Activated CD4-positive, alpha-beta memory T cell treated with anti-CD3 and anti-CD28 coated beads, Interleukin-2, amount 10 ng/mL, durations not matched to agents 7 days and 5 days (primary cell): ENCODE measurements at regions not wholly inside any gene's neighbourhood (a gene's known extent, or its start where the extent isn't known, plus 50 kb on each side); places are given as distances from the start of the nearest gene placed in this dataset.
"Not testable (repeated sequence)": the region's sequence is repeated elsewhere in the genome, so short reads cannot be mapped to it uniquely, and the experiment has no call there.

Experiments
- CTCF ChIA-PET: fragments of 350-600 bp; sonication (Branson Sonifier 250); formaldehyde crosslinking; loops from one replicate; lab custom pipeline; 2021; ENCODE audit warnings: antibody characterized with exemption, inconsistent platforms; lab: Charles Lee
- POLR2A ChIA-PET: fragments of 350-600 bp; sonication (Branson Sonifier 250); formaldehyde crosslinking; loops from one replicate; lab custom pipeline; 2021; ENCODE audit warnings: antibody characterized with exemption; lab: Charles Lee
- DNase-seq: peaks from one replicate; pipeline ENCODE4 v3.0.0-alpha.2; 2020
- H3K27ac Mint-ChIP-seq: one replicate; pipeline ENCODE4 v1.8.0; 2021; ENCODE audit warnings: mild to moderate bottlenecking, mixed read lengths
- H3K27me3 Mint-ChIP-seq: one replicate; pipeline ENCODE4 v1.8.0; 2021; ENCODE audit warnings: mixed read lengths
- H3K36me3 Mint-ChIP-seq: one replicate; pipeline ENCODE4 v1.8.0; 2021; ENCODE audit warnings: low read depth, mixed read lengths
- H3K4me1 Mint-ChIP-seq: one replicate; pipeline ENCODE4 v1.8.0; 2021; ENCODE audit warnings: mixed read lengths
- H3K4me3 Mint-ChIP-seq: one replicate; pipeline ENCODE4 v1.8.0; 2021; ENCODE audit warnings: mild to moderate bottlenecking, mixed read lengths
- H3K9me3 Mint-ChIP-seq: one replicate; pipeline ENCODE4 v1.8.0; 2021; ENCODE audit warnings: mixed read lengths

DNA sequence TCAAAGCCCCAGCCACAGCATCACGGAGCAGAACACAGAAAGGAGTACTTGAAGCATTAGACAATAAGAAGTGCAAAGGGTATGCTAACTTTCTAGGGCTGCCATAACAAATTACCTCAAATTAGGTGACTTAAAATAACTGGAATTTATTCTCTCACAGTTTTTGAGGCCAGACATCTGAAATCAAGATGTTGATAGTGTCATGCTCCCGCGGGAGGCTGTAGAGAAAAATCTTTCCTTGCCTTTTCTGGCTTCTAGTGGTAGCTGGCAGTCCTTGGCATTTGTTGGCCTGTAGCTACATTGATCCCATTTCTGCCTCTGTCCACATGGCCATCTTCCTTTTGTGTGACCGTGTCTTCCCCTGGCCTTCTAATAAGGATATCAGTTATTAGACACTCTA is 51.9 kb upstream of the SPDL1 start:
- Mint-ChIP-seq H3K36me3 (no peaks in the 10 kb centered on the region), H3K9me3 (no peaks in the 10 kb centered on the region), H3K27ac (no peak overlapping the region), H3K4me1 (no peaks in the 10 kb centered on the region), H3K27me3 (peaks cover 24% of the 10 kb centered on the region), H3K4me3 (no peak overlapping the region)
- CTCF ChIA-PET: no interaction called here
- no peak for DNase-seq
- POLR2A ChIA-PET: no interaction called here

DNA sequence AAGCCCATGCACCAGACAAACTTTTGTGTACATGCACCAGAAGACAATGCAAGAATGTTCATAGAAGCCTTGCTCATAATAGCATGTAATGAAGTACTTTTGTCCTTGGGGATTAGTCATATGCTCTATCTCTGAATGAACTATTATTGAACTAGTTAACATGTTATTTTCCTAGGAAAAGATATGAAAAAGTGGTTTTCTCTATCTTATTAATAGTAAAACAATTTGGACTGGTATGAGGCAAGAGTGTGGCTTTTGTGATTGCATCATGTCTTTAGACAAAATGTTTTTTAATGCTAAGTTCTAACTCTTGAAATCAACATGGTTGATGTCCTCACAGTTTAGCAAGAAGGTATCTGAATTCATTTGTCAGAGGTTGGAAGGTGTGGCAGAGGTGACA is 55.7 kb upstream of the SPDL1 start:
- H3K27me3 Mint-ChIP-seq: peaks cover 30% of the 10 kb centered on the region
- CTCF ChIA-PET: no interaction called here
- H3K4me1 Mint-ChIP-seq: no peaks in the 10 kb centered on the region

DNA sequence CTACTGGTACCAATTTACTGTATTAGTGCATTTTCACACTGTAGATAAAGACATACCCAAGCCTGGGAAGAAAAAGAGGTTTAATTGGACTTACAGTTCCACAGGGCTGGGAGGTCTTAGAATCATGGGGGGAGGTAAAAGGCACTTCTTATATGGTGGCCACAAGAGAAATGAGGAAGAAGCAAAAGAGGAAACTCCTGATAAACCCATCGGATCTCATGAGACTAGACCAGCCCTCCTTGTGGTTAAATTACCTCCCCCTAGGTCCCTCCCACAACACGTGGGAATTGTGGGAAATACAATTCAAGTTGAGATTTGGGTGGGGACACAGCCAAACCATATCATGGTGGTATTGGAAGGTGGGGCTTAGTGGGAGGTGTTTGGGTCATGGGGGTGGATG is 56.5 kb upstream of the SPDL1 start:
- ChIA-PET CTCF (no interaction called here), POLR2A (no interaction called here)
- Mint-ChIP-seq H3K9me3 (no peaks in the 10 kb centered on the region), H3K27ac (no peak overlapping the region), H3K4me1 (no peaks in the 10 kb centered on the region), H3K36me3 (no peaks in the 10 kb centered on the region), H3K27me3 (peaks cover 30% of the 10 kb centered on the region), H3K4me3 (no peak overlapping the region)
- no peak for DNase-seq

More for the DNA sequence above, 55.7 kb upstream of the SPDL1 start:
- no peak for DNase-seq
- POLR2A ChIA-PET: no interaction called here
- Mint-ChIP-seq H3K9me3 (no peaks in the 10 kb centered on the region), H3K36me3 (no peaks in the 10 kb centered on the region), H3K4me3 (no peak overlapping the region), H3K27ac (no peak overlapping the region)

DNA sequence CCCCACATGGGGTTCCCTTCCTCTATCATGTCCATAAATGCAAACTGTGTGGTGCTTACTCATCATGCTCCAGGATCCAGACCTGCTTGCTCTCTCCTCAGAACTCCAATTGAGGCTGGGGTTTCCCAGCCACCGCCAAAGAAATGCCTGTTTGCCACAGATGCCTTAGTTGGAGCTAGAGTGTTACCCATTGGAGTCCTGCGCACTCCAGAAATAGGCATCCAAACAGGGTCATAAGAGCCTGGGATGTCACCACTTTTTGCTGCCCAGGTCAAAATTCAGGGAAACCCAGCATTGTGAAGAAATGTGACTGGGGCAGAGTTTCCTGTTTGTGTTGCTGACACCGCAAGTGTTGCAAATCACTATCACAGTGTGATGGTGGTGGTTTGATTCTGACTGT is 60.7 kb upstream of the SPDL1 start:
- no peak for DNase-seq
- no peaks in the 10 kb centered on the region for H3K4me1 Mint-ChIP-seq
- H3K9me3 Mint-ChIP-seq: peaks cover 2% of the 10 kb centered on the region
- peaks cover 22% of the 10 kb centered on the region for H3K27me3 Mint-ChIP-seq
- no peak overlapping the region for H3K4me3 Mint-ChIP-seq
- POLR2A ChIA-PET: no interaction called here
- no peak overlapping the region for H3K27ac Mint-ChIP-seq
- CTCF ChIA-PET: no interaction called here
- H3K36me3 Mint-ChIP-seq: no peaks in the 10 kb centered on the region

DNA sequence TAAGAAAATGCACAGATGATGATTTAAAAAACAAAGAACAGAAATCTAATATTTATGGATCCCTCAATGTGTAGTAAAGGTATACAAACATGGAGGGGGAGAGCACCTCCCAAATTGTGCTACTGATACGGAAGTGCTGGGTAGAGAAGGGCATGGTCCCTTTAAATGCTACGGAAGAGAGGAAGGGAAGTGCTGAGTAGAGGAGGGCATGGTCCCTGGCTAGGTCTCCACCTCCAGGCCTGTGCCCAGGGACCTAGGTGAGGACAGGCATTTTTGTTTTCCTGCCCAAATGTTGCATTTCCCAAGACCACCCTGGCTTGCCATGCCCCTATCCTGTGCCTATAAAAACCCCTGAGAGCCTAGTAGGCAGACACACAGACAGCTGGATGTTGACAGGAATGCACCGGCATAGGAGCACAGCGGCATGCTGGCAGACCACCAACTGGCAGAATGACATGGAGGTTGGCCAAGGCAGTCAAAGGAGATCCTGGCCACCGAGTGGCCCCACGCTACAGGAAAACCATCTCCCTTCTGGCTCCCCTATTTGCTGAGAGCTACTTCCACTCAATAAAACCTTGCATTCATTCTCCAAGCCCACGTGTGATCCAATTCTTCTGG is 62.1 kb upstream of the SPDL1 start:
- ChIA-PET CTCF (no interaction called here), POLR2A (no interaction called here)
- no peaks in the 10 kb centered on the region for H3K4me1 Mint-ChIP-seq
- H3K4me3 Mint-ChIP-seq: no peak overlapping the region
- H3K36me3 Mint-ChIP-seq: no peaks in the 10 kb centered on the region
- DNase-seq: no peak
- H3K27me3 Mint-ChIP-seq: peaks cover 15% of the 10 kb centered on the region
- no peak overlapping the region for H3K27ac Mint-ChIP-seq
- H3K9me3 Mint-ChIP-seq: peaks cover 2% of the 10 kb centered on the region

DNA sequence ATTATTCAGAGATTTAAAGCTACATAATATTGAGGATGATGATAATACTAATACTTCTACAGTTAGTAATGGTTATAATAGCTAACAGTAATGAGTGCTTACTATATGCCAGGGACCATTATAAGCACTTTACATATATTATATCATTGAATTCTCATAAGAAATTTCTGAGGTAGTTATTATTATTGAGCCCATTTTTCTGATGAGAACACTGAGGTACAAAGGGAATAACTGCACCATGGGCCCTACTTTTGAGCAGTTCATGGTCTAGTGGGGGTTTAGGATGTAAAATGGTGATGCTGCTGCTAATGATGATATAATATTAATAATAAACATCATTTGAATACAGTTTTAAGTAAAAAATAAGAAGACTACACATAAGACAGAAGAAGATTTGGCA is 64.2 kb upstream of the SPDL1 start:
- peaks cover 2% of the 10 kb centered on the region for H3K9me3 Mint-ChIP-seq
- no peak overlapping the region for H3K27ac Mint-ChIP-seq
- peaks cover 10% of the 10 kb centered on the region for H3K27me3 Mint-ChIP-seq
- CTCF ChIA-PET: no interaction called here
- H3K4me1 Mint-ChIP-seq: no peaks in the 10 kb centered on the region
- no peaks in the 10 kb centered on the region for H3K36me3 Mint-ChIP-seq
- no peak overlapping the region for H3K4me3 Mint-ChIP-seq
- POLR2A ChIA-PET: no interaction called here
- no peak for DNase-seq

DNA sequence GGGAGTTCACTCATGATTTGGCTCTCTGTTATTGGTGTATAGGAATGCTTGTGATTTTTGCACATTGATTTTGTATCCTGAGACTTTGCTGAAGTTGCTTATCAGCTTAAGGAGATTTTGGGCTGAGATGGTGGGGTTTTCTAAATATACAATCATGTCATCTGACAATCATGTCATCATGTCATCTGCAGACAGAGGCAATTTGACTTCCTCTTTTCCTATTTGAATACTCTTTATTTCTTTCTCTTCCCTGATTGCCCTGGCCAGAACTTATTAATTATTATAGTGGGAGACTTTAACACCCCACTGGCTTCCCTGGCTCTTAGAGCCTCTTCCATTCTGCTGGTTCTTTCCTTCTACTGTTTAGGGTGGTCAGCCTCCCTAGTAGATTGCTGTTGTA is 64.8 kb upstream of the SPDL1 start:
- H3K36me3 Mint-ChIP-seq, H3K9me3 Mint-ChIP-seq, DNase-seq, H3K27me3 Mint-ChIP-seq, H3K4me3 Mint-ChIP-seq, POLR2A ChIA-PET, CTCF ChIA-PET, H3K4me1 Mint-ChIP-seq, H3K27ac Mint-ChIP-seq: not testable (repeated sequence)

DNA sequence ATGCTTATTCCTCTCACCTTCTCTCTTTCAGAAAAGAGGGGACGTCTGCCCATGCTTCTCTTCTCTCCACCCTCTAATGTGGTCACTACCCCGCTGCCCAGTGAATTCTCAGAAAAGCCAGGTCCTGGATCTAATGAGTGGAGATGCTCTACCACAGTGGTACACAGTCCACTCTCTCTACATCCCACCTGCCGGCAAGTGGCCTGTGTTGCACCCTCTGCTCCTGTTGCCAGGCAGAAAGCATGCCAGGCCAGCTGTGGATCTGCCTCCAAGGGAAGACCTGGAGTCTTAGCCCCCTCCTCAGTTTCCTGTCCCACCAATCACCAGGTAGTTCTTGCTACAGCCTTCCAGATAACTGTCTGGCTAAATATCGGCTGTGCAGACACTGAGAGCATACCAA is 71.2 kb upstream of the SPDL1 start:
- Mint-ChIP-seq H3K27me3 (peaks cover 3% of the 10 kb centered on the region), H3K4me1 (no peaks in the 10 kb centered on the region), H3K27ac (no peak overlapping the region), H3K9me3 (no peaks in the 10 kb centered on the region), H3K36me3 (no peaks in the 10 kb centered on the region), H3K4me3 (no peak overlapping the region)
- CTCF ChIA-PET: no interaction called here
- POLR2A ChIA-PET: no interaction called here
- no peak for DNase-seq

DNA sequence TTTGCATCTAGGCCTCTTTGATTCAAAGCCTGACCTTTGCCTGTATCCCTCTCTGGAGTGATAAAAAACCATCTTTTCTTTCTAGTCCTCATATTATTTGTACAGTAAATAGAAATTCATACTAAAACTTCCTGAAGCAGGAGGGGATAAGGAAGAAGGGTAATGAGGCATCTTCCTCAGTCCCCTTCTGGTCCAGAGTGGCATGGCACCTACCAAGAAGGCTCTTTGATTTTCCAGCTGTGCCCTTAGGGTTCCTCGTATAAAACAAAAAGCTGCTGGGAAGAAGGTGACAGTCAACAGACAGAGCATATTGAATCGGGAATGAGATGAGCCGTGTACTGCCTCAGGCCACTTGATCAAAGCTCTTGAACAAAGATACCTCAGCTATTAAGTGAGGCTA is 71.9 kb upstream of the SPDL1 start:
- CTCF ChIA-PET: no interaction called here
- Mint-ChIP-seq H3K4me3 (no peak overlapping the region), H3K4me1 (no peaks in the 10 kb centered on the region), H3K27ac (no peak overlapping the region), H3K27me3 (no peaks in the 10 kb centered on the region), H3K36me3 (no peaks in the 10 kb centered on the region), H3K9me3 (no peaks in the 10 kb centered on the region)
- no peak for DNase-seq
- POLR2A ChIA-PET: no interaction called here

DNA sequence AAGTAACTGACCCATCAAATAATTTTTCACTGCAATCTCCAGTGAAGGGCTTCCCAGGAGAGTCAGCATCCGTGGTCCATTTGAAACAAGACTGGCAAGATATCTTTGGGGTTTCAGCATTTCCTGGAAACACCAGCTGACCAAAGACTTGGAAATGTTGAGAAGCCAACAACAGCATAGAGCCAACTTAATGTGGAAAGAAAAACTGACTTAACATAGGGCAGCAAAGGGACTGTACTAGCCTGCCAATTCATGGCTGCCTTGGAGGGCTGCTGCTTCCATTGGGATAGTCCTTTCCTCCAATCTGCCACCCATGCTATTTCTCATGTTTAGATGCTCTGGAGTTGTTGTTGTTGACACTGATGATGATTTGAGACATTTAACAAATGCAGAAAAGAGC is 76.5 kb upstream of the SPDL1 start:
- ChIA-PET POLR2A (no interaction called here), CTCF (no interaction called here)
- H3K4me3 Mint-ChIP-seq: no peak overlapping the region
- no peak for DNase-seq
- H3K27me3 Mint-ChIP-seq: peaks cover 18% of the 10 kb centered on the region
- H3K27ac Mint-ChIP-seq: no peak overlapping the region
- H3K36me3 Mint-ChIP-seq: no peaks in the 10 kb centered on the region
- H3K9me3 Mint-ChIP-seq: no peaks in the 10 kb centered on the region
- no peaks in the 10 kb centered on the region for H3K4me1 Mint-ChIP-seq

DNA sequence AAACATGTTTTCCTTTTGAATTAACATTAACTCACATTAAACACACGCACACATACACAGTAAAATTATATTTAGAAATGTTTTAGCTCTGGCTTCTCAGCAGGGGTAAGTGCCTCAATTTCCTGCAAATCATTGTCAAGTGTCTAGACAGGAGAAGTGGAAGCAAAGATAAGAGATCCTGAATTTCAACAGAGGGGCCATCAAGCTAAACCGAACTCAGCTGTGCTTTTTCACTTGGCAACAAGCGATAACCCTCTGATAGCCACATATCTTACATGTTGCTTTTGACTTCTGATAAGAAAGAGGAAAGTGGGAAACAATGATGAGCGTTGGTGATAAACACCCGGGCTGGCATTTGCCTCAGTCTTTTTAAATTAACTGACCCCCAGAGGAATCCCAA is 79.7 kb upstream of the SPDL1 start:
- Mint-ChIP-seq H3K27me3 (peaks cover 20% of the 10 kb centered on the region), H3K27ac (no peak overlapping the region), H3K9me3 (no peaks in the 10 kb centered on the region), H3K4me3 (no peak overlapping the region), H3K4me1 (no peaks in the 10 kb centered on the region), H3K36me3 (no peaks in the 10 kb centered on the region)
- ChIA-PET POLR2A (interaction anchor here (1.1 kb wide), 1 partner anchor 9 kb away, joined by 3 read pairs; no protein-coding TSS in a partner anchor), CTCF (no interaction called here)
- no peak for DNase-seq

DNA sequence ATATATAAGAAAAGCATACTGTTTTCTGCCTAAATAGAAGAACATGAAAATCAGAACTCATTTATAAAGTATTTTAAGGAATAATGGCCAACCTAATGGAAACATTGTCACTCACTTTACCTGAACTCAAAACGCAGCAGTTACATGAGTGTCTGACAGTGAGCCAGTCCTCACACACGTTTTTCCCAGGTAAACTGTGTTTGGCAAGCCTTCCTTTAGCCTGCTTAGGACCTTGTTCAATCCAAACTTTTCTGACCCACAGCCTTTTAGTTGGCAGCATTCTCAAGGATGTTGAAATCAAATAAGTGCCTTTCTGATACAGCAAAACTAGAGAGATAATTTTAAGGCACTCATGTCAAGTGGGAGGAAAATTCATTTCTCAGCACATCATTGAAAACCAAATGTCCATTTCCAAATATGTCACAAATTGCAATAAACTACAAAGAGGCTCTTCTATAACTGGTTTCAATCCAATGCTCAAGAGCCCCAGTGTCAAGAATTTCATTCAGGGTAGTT is 83.5 kb upstream of the SPDL1 start:
- H3K27me3 Mint-ChIP-seq: peaks cover 18% of the 10 kb centered on the region
- no peak for DNase-seq
- H3K4me3 Mint-ChIP-seq: no peak overlapping the region
- CTCF ChIA-PET: no interaction called here
- H3K4me1 Mint-ChIP-seq: no peaks in the 10 kb centered on the region
- POLR2A ChIA-PET: no interaction called here
- H3K27ac Mint-ChIP-seq: no peak overlapping the region
- no peaks in the 10 kb centered on the region for H3K9me3 Mint-ChIP-seq
- H3K36me3 Mint-ChIP-seq: no peaks in the 10 kb centered on the region

DNA sequence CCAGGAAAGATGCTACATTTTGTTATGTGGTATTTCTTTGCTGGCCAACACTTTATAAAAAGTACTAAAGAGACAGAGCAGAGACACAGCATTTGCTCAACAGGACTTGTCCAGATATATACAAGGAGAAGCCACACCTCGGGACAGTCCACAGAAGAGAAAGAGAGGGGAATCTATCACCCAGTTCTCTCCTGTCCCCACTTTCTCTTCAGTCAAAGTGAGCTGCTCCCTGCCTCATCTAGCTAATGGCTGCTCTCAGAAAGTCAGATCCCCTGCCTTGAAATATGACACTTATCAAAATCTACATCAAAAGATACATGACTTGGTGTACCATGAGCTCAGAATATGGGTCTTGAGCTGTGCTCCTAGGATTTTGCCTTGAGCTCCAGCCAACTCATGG is 86.7 kb upstream of the SPDL1 start:
- H3K9me3 Mint-ChIP-seq: no peaks in the 10 kb centered on the region
- no peak for DNase-seq
- POLR2A ChIA-PET: no interaction called here
- H3K4me1 Mint-ChIP-seq: no peaks in the 10 kb centered on the region
- H3K27me3 Mint-ChIP-seq: peaks cover 7% of the 10 kb centered on the region
- no peak overlapping the region for H3K4me3 Mint-ChIP-seq
- no peaks in the 10 kb centered on the region for H3K36me3 Mint-ChIP-seq
- CTCF ChIA-PET: no interaction called here
- H3K27ac Mint-ChIP-seq: no peak overlapping the region

DNA sequence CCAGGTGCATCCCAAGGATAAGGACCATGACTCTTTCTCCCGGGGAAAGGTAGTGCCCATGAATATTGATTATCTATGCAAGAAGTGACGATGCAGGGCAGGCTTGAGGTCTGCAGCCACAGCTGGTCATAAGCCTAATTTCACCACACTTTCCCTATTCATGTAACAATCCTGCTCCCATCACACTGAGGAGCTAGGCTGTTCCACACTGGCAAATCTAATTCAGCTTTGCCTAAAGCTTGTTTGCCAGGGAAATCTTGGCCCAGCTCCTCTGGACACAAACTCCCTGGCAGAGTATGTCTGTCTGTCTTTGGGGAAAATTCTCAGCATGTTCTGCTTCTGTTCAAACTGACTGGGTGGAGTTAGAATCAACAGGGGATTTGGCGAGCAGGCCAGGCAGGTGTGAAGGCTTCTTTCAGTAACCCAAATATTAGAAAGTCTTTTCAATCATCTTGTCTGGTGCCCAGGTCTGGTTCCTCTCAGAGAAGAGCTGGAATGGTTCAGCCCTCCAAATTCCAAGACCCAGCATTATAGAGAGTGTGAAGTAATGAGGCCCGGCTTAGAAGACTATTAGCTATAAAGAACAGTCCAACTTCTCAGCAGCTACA is 88.5 kb upstream of the SPDL1 start:
- no peaks in the 10 kb centered on the region for H3K4me1 Mint-ChIP-seq
- H3K27ac Mint-ChIP-seq: no peak overlapping the region
- H3K36me3 Mint-ChIP-seq: no peaks in the 10 kb centered on the region
- peaks cover 11% of the 10 kb centered on the region for H3K27me3 Mint-ChIP-seq
- no peaks in the 10 kb centered on the region for H3K9me3 Mint-ChIP-seq
- no peak overlapping the region for H3K4me3 Mint-ChIP-seq
- ChIA-PET POLR2A (interaction anchor here (0.8 kb wide), 1 partner anchor 9 kb away, joined by 3 read pairs; no protein-coding TSS in a partner anchor), CTCF (no interaction called here)
- no peak for DNase-seq
